ENCODE measurements at regions not wholly inside any gene's neighbourhood (a gene's known extent, or its start where the extent isn't known, plus 50 kb on each side); places are given as distances from the start of the nearest gene placed in this dataset.

DNA sequence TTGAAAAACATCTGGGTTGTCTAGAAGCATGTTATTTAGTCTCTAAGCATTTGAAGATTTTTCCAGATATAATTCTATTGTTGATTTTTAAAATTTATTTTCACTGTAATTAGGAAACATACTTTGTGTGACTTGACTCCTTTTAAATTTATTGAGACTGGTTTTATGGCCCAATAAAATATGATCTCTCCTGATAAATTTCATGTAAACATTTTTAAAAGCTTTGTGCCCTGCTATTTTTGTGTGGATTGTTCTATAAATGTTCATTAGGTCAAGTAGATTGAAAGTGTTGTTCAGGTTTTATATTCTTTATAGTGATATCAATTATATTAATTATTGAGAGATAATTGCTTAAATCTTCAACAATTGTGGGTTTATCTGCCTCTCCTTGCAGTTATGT, 105.4 kb downstream of the RFX6 start:
- H3K9me3 ChIP-seq (ENCODE audit: control insufficient read depth in 4 of 4, low read length in 3 of 4): peaks cover 0 to 2% (median 0%) of the 10 kb centered on the region in 4 donors
- DNase-seq (ENCODE audit: low spot score): no peak
- no peaks in the 10 kb centered on the region for H3K36me3 ChIP-seq (ENCODE audit: control insufficient read depth in 4 of 4, insufficient read depth in 3 of 4, low read depth in 1 of 4, low read length in 3 of 4)
- H3K4me1 ChIP-seq (ENCODE audit: control insufficient read depth in 4 of 4, insufficient read depth in 4 of 4, low read length in 3 of 4): no peaks in the 10 kb centered on the region
- no peak overlapping the region for H3K4me3 ChIP-seq (ENCODE audit: low read depth in 1 of 3, low read length in 3 of 3)
- no peak overlapping the region for H3K9ac ChIP-seq (ENCODE audit: low read depth in 1 of 2, low read length in 2 of 2)
- TF ChIP-seq FOXA1 (IDR thresholded peaks at IDR 0.05): no peak
- TF ChIP-seq NR2F2 (IDR thresholded peaks at IDR 0.05): no peak
- no peak for TF ChIP-seq RAD21 (IDR thresholded peaks at IDR 0.05)
- no peak for TF ChIP-seq ATF3 (IDR thresholded peaks at IDR 0.05)
- TF ChIP-seq RXRA (IDR thresholded peaks at IDR 0.05): no peak
- no peak for TF ChIP-seq EGR1 (IDR thresholded peaks at IDR 0.05; ENCODE audit: low read depth in 2 of 2)
- no peak for TF ChIP-seq SP1 (IDR thresholded peaks at IDR 0.05)
- TF ChIP-seq, protein P1, sequence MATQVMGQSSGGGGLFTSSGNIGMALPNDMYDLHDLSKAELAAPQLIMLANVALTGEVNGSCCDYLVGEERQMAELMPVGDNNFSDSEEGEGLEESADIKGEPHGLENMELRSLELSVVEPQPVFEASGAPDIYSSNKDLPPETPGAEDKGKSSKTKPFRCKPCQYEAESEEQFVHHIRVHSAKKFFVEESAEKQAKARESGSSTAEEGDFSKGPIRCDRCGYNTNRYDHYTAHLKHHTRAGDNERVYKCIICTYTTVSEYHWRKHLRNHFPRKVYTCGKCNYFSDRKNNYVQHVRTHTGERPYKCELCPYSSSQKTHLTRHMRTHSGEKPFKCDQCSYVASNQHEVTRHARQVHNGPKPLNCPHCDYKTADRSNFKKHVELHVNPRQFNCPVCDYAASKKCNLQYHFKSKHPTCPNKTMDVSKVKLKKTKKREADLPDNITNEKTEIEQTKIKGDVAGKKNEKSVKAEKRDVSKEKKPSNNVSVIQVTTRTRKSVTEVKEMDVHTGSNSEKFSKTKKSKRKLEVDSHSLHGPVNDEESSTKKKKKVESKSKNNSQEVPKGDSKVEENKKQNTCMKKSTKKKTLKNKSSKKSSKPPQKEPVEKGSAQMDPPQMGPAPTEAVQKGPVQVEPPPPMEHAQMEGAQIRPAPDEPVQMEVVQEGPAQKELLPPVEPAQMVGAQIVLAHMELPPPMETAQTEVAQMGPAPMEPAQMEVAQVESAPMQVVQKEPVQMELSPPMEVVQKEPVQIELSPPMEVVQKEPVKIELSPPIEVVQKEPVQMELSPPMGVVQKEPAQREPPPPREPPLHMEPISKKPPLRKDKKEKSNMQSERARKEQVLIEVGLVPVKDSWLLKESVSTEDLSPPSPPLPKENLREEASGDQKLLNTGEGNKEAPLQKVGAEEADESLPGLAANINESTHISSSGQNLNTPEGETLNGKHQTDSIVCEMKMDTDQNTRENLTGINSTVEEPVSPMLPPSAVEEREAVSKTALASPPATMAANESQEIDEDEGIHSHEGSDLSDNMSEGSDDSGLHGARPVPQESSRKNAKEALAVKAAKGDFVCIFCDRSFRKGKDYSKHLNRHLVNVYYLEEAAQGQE (IDR thresholded peaks at IDR 0.05): no peak
- TF ChIP-seq, protein P2, sequence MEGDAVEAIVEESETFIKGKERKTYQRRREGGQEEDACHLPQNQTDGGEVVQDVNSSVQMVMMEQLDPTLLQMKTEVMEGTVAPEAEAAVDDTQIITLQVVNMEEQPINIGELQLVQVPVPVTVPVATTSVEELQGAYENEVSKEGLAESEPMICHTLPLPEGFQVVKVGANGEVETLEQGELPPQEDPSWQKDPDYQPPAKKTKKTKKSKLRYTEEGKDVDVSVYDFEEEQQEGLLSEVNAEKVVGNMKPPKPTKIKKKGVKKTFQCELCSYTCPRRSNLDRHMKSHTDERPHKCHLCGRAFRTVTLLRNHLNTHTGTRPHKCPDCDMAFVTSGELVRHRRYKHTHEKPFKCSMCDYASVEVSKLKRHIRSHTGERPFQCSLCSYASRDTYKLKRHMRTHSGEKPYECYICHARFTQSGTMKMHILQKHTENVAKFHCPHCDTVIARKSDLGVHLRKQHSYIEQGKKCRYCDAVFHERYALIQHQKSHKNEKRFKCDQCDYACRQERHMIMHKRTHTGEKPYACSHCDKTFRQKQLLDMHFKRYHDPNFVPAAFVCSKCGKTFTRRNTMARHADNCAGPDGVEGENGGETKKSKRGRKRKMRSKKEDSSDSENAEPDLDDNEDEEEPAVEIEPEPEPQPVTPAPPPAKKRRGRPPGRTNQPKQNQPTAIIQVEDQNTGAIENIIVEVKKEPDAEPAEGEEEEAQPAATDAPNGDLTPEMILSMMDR (IDR thresholded peaks at IDR 0.05; ENCODE audit: low read depth, low read length, missing input control): no peak
- no peak for TF ChIP-seq HNF4G (IDR thresholded peaks at IDR 0.05)
- TF ChIP-seq HNF4A (conservative IDR thresholded peaks at IDR 0.05): no peak
- TF ChIP-seq, protein P3, sequence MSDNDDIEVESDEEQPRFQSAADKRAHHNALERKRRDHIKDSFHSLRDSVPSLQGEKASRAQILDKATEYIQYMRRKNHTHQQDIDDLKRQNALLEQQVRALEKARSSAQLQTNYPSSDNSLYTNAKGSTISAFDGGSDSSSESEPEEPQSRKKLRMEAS (IDR thresholded peaks at IDR 0.05): no peak
- TF ChIP-seq TAF1 (conservative IDR thresholded peaks at IDR 0.05): no peak
- no peak for TF ChIP-seq ZBTB33 (IDR thresholded peaks at IDR 0.05)
- no peaks in the 10 kb centered on the region for H3K27me3 ChIP-seq (ENCODE audit: control insufficient read depth in 4 of 4, insufficient read depth in 4 of 4, low read length in 3 of 4)
- H3K27ac ChIP-seq (ENCODE audit: low read depth in 1 of 2, low read length in 2 of 2): no peak overlapping the region

DNA sequence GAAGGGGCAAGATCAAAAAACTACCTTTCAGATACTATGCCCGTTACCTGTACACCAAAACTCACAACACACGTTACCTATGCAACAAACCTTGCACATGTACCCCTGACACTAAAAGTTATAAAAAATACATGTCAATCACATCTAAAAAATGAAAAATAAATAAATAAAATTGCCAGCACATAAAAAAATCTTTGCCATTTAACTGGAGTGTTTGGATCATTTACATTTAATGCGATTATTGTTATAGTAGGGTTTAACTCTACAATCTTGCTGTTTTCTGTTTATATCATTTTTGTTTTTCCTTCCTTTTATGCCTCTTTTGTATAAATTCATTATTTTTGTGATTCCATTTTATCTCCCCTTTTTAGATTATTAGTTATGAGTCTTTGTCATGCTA, 106.3 kb downstream of the RFX6 start:
- Histone ChIP-seq H3K27ac (ENCODE audit: low read depth in 1 of 2, low read length in 2 of 2) (no peak overlapping the region), H3K9ac (ENCODE audit: low read depth in 1 of 2, low read length in 2 of 2) (no peak overlapping the region), H3K9me3 (ENCODE audit: control insufficient read depth in 4 of 4, low read length in 3 of 4) (peaks cover 0 to 2% (median 0%) of the 10 kb centered on the region in 4 donors), H3K4me3 (ENCODE audit: low read depth in 1 of 3, low read length in 3 of 3) (no peak overlapping the region), H3K4me1 (ENCODE audit: control insufficient read depth in 4 of 4, insufficient read depth in 4 of 4, low read length in 3 of 4) (no peaks in the 10 kb centered on the region), H3K36me3 (ENCODE audit: control insufficient read depth in 4 of 4, insufficient read depth in 3 of 4, low read depth in 1 of 4, low read length in 3 of 4) (no peaks in the 10 kb centered on the region), H3K27me3 (ENCODE audit: control insufficient read depth in 4 of 4, insufficient read depth in 4 of 4, low read length in 3 of 4) (no peaks in the 10 kb centered on the region)
- DNase-seq (ENCODE audit: low spot score): no peak
- 93% methylated on average over 3 of the region's 3 CpGs for WGBS
- no peak for TF ChIP-seq HNF4G (IDR thresholded peaks at IDR 0.05)
- no peak for TF ChIP-seq NR2F2 (IDR thresholded peaks at IDR 0.05)
- TF ChIP-seq RAD21 (IDR thresholded peaks at IDR 0.05): no peak
- TF ChIP-seq YY1 (IDR thresholded peaks at IDR 0.05): no peak
- no peak for TF ChIP-seq FOXA2 (IDR thresholded peaks at IDR 0.05)
- TF ChIP-seq SP1 (IDR thresholded peaks at IDR 0.05): no peak
- no peak for TF ChIP-seq HNF4A (conservative IDR thresholded peaks at IDR 0.05)
- no peak for TF ChIP-seq EGR1 (IDR thresholded peaks at IDR 0.05; ENCODE audit: low read depth in 2 of 2)
- TF ChIP-seq JUND (IDR thresholded peaks at IDR 0.05): no peak
- TF ChIP-seq, protein P3 (IDR thresholded peaks at IDR 0.05): no peak
- TF ChIP-seq, protein P2 (IDR thresholded peaks at IDR 0.05; ENCODE audit: low read depth, low read length, missing input control): no peak
- TF ChIP-seq TAF1 (conservative IDR thresholded peaks at IDR 0.05): no peak
- TF ChIP-seq, protein P1 (IDR thresholded peaks at IDR 0.05): no peak
- no peak for TF ChIP-seq RXRA (IDR thresholded peaks at IDR 0.05)
- TF ChIP-seq FOXA1 (IDR thresholded peaks at IDR 0.05): no peak
